Fibroblast of skin of scalp (primary cell): ENCODE measurements at regions not wholly inside any gene's neighbourhood (a gene's known extent, or its start where the extent isn't known, plus 50 kb on each side); places are given as distances from the start of the nearest gene placed in this dataset.
"Not testable (repeated sequence)": the region's sequence is repeated elsewhere in the genome, so short reads cannot be mapped to it uniquely, and the experiment has no call there.

Experiments used
- DNase-seq: peaks from one replicate; pipeline ENCODE4 v3.0.0-alpha.2; 2013

GRCh38 chr5:67921004-67921601 lies 294.5 kb upstream of the PIK3R1 start:
- no peak for DNase-seq

GRCh38 chr5:67919532-67919931 lies 296.0 kb upstream of the PIK3R1 start:
- not testable (repeated sequence) for DNase-seq

GRCh38 chr5:67917561-67917960 lies 298.0 kb upstream of the PIK3R1 start:
- DNase-seq, result no peak

GRCh38 chr5:67910546-67910945 lies 305.0 kb upstream of the PIK3R1 start:
- DNase-seq, result no peak

- DNase-seq, result no peak
These were observed 307.3 kb upstream of the PIK3R1 start for GRCh38 chr5:67908126-67908765.

GRCh38 chr5:67904366-67904765 lies 311.2 kb upstream of the PIK3R1 start:
- no peak for DNase-seq

- no peak for DNase-seq
These were observed 311.9 kb upstream of the PIK3R1 start for GRCh38 chr5:67903656-67904055.

GRCh38 chr5:67903121-67903520 lies 312.4 kb upstream of the PIK3R1 start:
- DNase-seq, result no peak

- no peak for DNase-seq
These were observed 313.1 kb upstream of the PIK3R1 start for GRCh38 chr5:67902497-67902830.

GRCh38 chr5:67901814-67902496 lies 313.6 kb upstream of the PIK3R1 start:
- peak; percentile 4 for DNase-seq

- DNase-seq, result peak; percentile 22
These were observed 315.0 kb upstream of the PIK3R1 start for GRCh38 chr5:67900514-67900913.

GRCh38 chr5:67897980-67898379 lies 317.6 kb upstream of the PIK3R1 start:
- DNase-seq, result no peak

GRCh38 chr5:67897431-67897830 lies 318.1 kb upstream of the PIK3R1 start:
- no peak for DNase-seq

GRCh38 chr5:67896930-67897313 lies 318.6 kb upstream of the PIK3R1 start:
- no peak for DNase-seq

GRCh38 chr5:67896311-67896929 lies 319.1 kb upstream of the PIK3R1 start:
- no peak for DNase-seq

GRCh38 chr5:67889870-67890269 lies 325.7 kb upstream of the PIK3R1 start:
- not testable (repeated sequence) for DNase-seq

GRCh38 chr5:67887748-67888161 lies 327.8 kb upstream of the PIK3R1 start:
- DNase-seq, result no peak

GRCh38 chr5:67886761-67887160 lies 328.8 kb upstream of the PIK3R1 start:
- DNase-seq, result no peak

- DNase-seq, result no peak
These were observed 334.7 kb upstream of the PIK3R1 start for GRCh38 chr5:67880876-67881275.

GRCh38 chr5:67880511-67880805 lies 335.1 kb upstream of the PIK3R1 start:
- no peak for DNase-seq

- DNase-seq, result no peak
These were observed 335.7 kb upstream of the PIK3R1 start for GRCh38 chr5:67879620-67880510.

- DNase-seq, result no peak
These were observed 336.6 kb upstream of the PIK3R1 start for GRCh38 chr5:67878933-67879332.

GRCh38 chr5:67876371-67876770 lies 339.2 kb upstream of the PIK3R1 start:
- no peak for DNase-seq
